ENCODE measurements at regions not wholly inside any gene's neighbourhood (a gene's known extent, or its start where the extent isn't known, plus 50 kb on each side); places are given as distances from the start of the nearest gene placed in this dataset.

DNA sequence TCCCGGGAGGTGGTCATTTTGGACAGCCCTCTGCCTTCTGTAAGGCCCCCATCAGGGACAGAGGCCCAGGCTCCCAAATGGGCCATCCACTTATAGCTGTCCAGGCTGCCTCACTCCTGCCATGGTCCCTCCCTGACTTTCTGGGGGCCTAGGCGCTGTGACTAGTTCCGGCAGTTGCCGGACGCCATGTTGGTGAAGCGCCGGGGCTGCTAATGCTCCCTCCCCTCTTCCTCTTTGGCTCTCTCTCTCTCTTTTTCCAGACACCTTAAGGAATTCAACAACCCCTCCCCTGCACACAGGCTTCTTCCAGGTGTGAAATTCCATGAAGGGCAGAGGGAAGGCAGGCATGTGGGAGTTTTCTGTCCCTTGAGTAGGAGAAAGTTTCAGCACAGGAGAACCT lies 445.6 kb downstream of the SOX6 start:
- no peaks in the 10 kb centered on the region for H3K27me3 ChIP-seq (ENCODE audit: control insufficient read depth, insufficient read depth, low read length, poor library complexity, severe bottlenecking)
- WGBS, 2 experiments (ENCODE audit: insufficient coverage in 1 of 2, insufficient read length in 1 of 2), result 88 to 100% methylated on average over 1 to 7 of the region's 7 CpGs
- H3K9ac ChIP-seq (ENCODE audit: extremely low read depth, low read length, poor library complexity, severe bottlenecking), result no peak overlapping the region
- H3K27ac ChIP-seq (ENCODE audit: low read depth, low read length), result no peak overlapping the region
- Mint-ChIP-seq H3K9me3 (no peaks in the 10 kb centered on the region), H3K27ac (peak overlapping the region; percentile 91), H3K4me3 (peak overlapping the region; percentile 12), H3K27me3 (ENCODE audit: insufficient read depth) (peaks cover 8% of the 10 kb centered on the region), H3K36me3 (ENCODE audit: low read depth) (no peaks in the 10 kb centered on the region), H3K4me1 (peaks cover 22% of the 10 kb centered on the region)
- H3K4me3 ChIP-seq (ENCODE audit: low read length), result peak overlapping the region; percentile 10
- H3K9me3 ChIP-seq (ENCODE audit: control insufficient read depth, low read length), result no peaks in the 10 kb centered on the region
- peaks cover 9% of the 10 kb centered on the region for H3K4me1 ChIP-seq (ENCODE audit: control insufficient read depth, insufficient read depth, low read length)
- TF ChIP-seq, protein P1, sequence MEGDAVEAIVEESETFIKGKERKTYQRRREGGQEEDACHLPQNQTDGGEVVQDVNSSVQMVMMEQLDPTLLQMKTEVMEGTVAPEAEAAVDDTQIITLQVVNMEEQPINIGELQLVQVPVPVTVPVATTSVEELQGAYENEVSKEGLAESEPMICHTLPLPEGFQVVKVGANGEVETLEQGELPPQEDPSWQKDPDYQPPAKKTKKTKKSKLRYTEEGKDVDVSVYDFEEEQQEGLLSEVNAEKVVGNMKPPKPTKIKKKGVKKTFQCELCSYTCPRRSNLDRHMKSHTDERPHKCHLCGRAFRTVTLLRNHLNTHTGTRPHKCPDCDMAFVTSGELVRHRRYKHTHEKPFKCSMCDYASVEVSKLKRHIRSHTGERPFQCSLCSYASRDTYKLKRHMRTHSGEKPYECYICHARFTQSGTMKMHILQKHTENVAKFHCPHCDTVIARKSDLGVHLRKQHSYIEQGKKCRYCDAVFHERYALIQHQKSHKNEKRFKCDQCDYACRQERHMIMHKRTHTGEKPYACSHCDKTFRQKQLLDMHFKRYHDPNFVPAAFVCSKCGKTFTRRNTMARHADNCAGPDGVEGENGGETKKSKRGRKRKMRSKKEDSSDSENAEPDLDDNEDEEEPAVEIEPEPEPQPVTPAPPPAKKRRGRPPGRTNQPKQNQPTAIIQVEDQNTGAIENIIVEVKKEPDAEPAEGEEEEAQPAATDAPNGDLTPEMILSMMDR (conservative IDR thresholded peaks at IDR 0.05), result no peak
- H3K36me3 ChIP-seq (ENCODE audit: control insufficient read depth, insufficient read depth, low read length), result no peaks in the 10 kb centered on the region
- DNase-seq, result peak; percentile 90

DNA sequence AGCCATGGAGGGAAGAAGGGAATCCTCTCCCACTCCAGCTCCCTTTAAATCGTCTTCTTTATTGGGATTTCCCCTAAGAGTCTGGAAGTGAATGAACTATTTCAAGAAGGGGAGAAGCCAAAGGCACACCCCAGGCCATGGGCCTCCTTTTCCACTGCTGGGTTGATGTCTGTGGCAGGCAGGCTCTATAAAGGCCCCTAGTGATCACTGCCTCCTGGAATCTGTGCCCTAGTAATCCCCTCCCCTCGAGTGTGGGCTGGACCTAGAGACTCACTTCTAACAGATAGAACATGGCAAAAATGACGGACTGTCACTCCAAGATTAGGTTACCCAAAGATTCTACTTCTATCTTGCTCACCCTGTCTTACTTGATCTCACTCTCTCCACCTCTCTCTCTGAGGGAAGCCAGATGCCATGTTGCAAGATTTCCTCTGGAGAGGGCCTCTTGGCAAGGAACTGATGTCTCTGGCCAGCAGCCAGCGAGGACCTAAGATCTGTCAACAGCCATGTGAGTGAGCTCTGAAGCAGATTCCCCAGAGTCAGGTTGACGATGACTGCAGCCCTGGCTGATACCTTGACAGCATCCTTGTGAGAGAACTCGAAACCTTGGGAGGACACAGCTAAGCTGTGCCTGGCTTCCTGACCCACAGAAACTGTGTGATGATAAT lies 444.8 kb downstream of the SOX6 start:
- H3K9me3 ChIP-seq (ENCODE audit: control insufficient read depth, low read length), result peaks cover 7% of the 10 kb centered on the region
- Mint-ChIP-seq H3K36me3 (ENCODE audit: low read depth) (no peaks in the 10 kb centered on the region), H3K9me3 (no peaks in the 10 kb centered on the region), H3K4me1 (peaks cover 22% of the 10 kb centered on the region), H3K27me3 (ENCODE audit: insufficient read depth) (peaks cover 12% of the 10 kb centered on the region), H3K4me3 (peak overlapping the region; percentile 12), H3K27ac (peak overlapping the region; percentile 91)
- H3K9ac ChIP-seq (ENCODE audit: extremely low read depth, low read length, poor library complexity, severe bottlenecking), result no peak overlapping the region
- no peaks in the 10 kb centered on the region for H3K27me3 ChIP-seq (ENCODE audit: control insufficient read depth, insufficient read depth, low read length, poor library complexity, severe bottlenecking)
- WGBS, 2 experiments (ENCODE audit: insufficient coverage in 1 of 2, insufficient read length in 1 of 2), result 83 to 84% methylated on average over 4 to 6 of the region's 6 CpGs
- TF ChIP-seq, protein P1 (conservative IDR thresholded peaks at IDR 0.05), result no peak
- DNase-seq, result peak; percentile 47
- no peak overlapping the region for H3K27ac ChIP-seq (ENCODE audit: low read depth, low read length)
- H3K4me3 ChIP-seq (ENCODE audit: low read length), result no peak overlapping the region
- peaks cover 9% of the 10 kb centered on the region for H3K4me1 ChIP-seq (ENCODE audit: control insufficient read depth, insufficient read depth, low read length)
- no peaks in the 10 kb centered on the region for H3K36me3 ChIP-seq (ENCODE audit: control insufficient read depth, insufficient read depth, low read length)

DNA sequence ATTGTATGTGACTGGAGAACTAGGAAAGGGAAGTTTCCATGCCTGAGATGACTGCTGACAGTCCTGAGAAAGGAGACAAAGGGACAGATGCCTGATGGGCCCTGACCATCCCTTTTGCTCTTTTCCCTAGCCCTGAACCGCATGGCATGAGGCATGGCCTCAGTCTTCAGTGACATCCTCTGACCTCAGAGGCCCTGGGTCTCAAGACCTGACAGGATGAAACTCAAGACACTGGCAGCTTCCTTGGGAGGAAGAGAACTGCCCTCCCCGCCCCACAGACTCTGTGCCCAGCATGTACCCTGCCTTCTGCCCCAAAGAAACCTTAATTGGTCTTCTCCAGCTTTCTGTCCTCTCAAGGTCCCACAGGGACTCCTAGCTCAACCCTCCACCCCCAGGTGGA lies 444.1 kb downstream of the SOX6 start:
- DNase-seq, result no peak
- Histone ChIP-seq H3K9ac (ENCODE audit: extremely low read depth, low read length, poor library complexity, severe bottlenecking) (no peak overlapping the region), H3K4me3 (ENCODE audit: low read length) (no peak overlapping the region), H3K9me3 (ENCODE audit: control insufficient read depth, low read length) (peaks cover 10% of the 10 kb centered on the region), H3K4me1 (ENCODE audit: control insufficient read depth, insufficient read depth, low read length) (peaks cover 9% of the 10 kb centered on the region), H3K27ac (ENCODE audit: low read depth, low read length) (no peak overlapping the region), H3K27me3 (ENCODE audit: control insufficient read depth, insufficient read depth, low read length, poor library complexity, severe bottlenecking) (no peaks in the 10 kb centered on the region), H3K36me3 (ENCODE audit: control insufficient read depth, insufficient read depth, low read length) (no peaks in the 10 kb centered on the region)
- Mint-ChIP-seq H3K4me1 (peaks cover 22% of the 10 kb centered on the region), H3K27ac (peak overlapping the region; percentile 67), H3K36me3 (ENCODE audit: low read depth) (no peaks in the 10 kb centered on the region), H3K27me3 (ENCODE audit: insufficient read depth) (peaks cover 12% of the 10 kb centered on the region), H3K9me3 (no peaks in the 10 kb centered on the region), H3K4me3 (no peak overlapping the region)
- WGBS, 2 experiments (ENCODE audit: insufficient coverage in 1 of 2, insufficient read length in 1 of 2), result 92 to 100% methylated on average over 1 to 2 of the region's 2 CpGs
- TF ChIP-seq, protein P1 (conservative IDR thresholded peaks at IDR 0.05), result no peak

Data from endodermal cell (in vitro differentiated cells).